Endodermal cell (in vitro differentiated cells): ENCODE measurements at regions not wholly inside any gene's neighbourhood (a gene's known extent, or its start where the extent isn't known, plus 50 kb on each side); places are given as distances from the start of the nearest gene placed in this dataset.

ENCODE experiments used
- DNase-seq: peaks from one replicate; pipeline ENCODE4 v3.0.0-alpha.2; 2017
- H3K27ac ChIP-seq: 2 replicates; pipeline ENCODE4 v1.5.1; 2013; ENCODE audit warnings: mild to moderate bottlenecking, low read depth, low read length, moderate library complexity
- H3K27me3 ChIP-seq: 2 replicates; pipeline ENCODE4 v1.6.1; 2013; ENCODE audit warnings: mild to moderate bottlenecking, low read length, moderate library complexity; ENCODE audit not compliant: insufficient read depth, control insufficient read depth, poor library complexity, severe bottlenecking
- H3K36me3 ChIP-seq: 2 replicates; pipeline ENCODE4 v1.7.0; 2013; ENCODE audit warnings: mild to moderate bottlenecking, low read length, moderate library complexity; ENCODE audit not compliant: control insufficient read depth, insufficient read depth
- H3K4me1 ChIP-seq: one replicate; pipeline ENCODE4 v1.7.0; 2013; ENCODE audit warnings: low read length; ENCODE audit not compliant: control insufficient read depth, insufficient read depth
- H3K4me3 ChIP-seq: 2 replicates; pipeline ENCODE4 v1.5.1; 2013; ENCODE audit warnings: mild to moderate bottlenecking, low read length, moderate library complexity
- H3K9ac ChIP-seq: 2 replicates; pipeline ENCODE4 v1.6.1; 2013; ENCODE audit warnings: mild to moderate bottlenecking, low read length, moderate library complexity; ENCODE audit not compliant: poor library complexity, severe bottlenecking; ENCODE audit errors: extremely low read depth
- H3K9me3 ChIP-seq: 2 replicates; pipeline ENCODE4 v1.6.1; 2013; ENCODE audit warnings: mild to moderate bottlenecking, low read length, moderate library complexity; ENCODE audit not compliant: control insufficient read depth
- H3K27ac Mint-ChIP-seq: 2 replicates; pipeline ENCODE4 v1.8.0; 2020; ENCODE audit warnings: mixed read lengths
- H3K27me3 Mint-ChIP-seq: 2 replicates; pipeline ENCODE4 v1.8.0; 2021; ENCODE audit warnings: mild to moderate bottlenecking, mixed read lengths; ENCODE audit not compliant: insufficient read depth
- H3K36me3 Mint-ChIP-seq: 2 replicates; pipeline ENCODE4 v1.8.0; 2020; ENCODE audit warnings: low read depth, mixed read lengths
- H3K4me1 Mint-ChIP-seq: 2 replicates; pipeline ENCODE4 v1.8.0; 2020; ENCODE audit warnings: mixed read lengths
- H3K4me3 Mint-ChIP-seq: 2 replicates; pipeline ENCODE4 v1.8.0; 2020; ENCODE audit warnings: mild to moderate bottlenecking, moderate library complexity, mixed read lengths
- H3K9me3 Mint-ChIP-seq: 2 replicates; pipeline ENCODE4 v1.8.0; 2020; ENCODE audit warnings: mild to moderate bottlenecking, mixed read lengths
- WGBS, 2 experiments: methylation state at CpG; one replicate each; pipeline versions ENCODE4 v1.1.5 to v1.1.7; 2013; ENCODE audit warnings: missing lambda C conversion rate in 2 of 2, mixed read lengths in 1 of 2; ENCODE audit not compliant: insufficient coverage in 1 of 2, insufficient read length in 1 of 2; 5-methylcytosine and 5-hydroxymethylcytosine counted together
- TF ChIP-seq, protein P1 (sequence below): fragments of 200-600 bp; sonication (generic); conservative IDR thresholded peaks from 2 replicates; pipeline ENCODE4 v1.5.0; 2021; ENCODE audit warnings: antibody characterized with exemption, mild to moderate bottlenecking

DNA sequence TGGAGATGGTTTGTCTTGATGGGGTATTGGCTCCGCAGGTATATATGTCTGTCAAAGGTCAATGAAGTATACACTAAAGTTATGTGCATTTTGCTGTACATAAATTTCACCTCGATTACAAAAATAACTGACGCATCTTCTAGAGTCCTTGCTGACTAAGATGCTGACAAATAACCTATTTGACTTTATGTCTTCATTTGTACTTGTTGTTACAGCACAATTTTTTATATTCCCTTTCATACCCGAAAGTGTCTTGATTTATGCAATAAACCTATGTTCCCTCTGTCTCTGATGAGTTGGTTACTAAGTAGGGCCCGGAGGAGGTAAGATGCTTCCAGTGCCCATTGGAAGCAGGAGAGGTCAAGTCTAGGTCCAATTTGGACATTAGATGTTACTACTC is 93.5 kb downstream of the COPS8 start:
- Mint-ChIP-seq H3K4me1 (no peaks in the 10 kb centered on the region), H3K4me3 (no peak overlapping the region), H3K9me3 (peaks cover 2% of the 10 kb centered on the region), H3K36me3 (no peaks in the 10 kb centered on the region), H3K27me3 (no peaks in the 10 kb centered on the region), H3K27ac (no peak overlapping the region)
- no peak overlapping the region for H3K27ac ChIP-seq
- TF ChIP-seq, protein P1, sequence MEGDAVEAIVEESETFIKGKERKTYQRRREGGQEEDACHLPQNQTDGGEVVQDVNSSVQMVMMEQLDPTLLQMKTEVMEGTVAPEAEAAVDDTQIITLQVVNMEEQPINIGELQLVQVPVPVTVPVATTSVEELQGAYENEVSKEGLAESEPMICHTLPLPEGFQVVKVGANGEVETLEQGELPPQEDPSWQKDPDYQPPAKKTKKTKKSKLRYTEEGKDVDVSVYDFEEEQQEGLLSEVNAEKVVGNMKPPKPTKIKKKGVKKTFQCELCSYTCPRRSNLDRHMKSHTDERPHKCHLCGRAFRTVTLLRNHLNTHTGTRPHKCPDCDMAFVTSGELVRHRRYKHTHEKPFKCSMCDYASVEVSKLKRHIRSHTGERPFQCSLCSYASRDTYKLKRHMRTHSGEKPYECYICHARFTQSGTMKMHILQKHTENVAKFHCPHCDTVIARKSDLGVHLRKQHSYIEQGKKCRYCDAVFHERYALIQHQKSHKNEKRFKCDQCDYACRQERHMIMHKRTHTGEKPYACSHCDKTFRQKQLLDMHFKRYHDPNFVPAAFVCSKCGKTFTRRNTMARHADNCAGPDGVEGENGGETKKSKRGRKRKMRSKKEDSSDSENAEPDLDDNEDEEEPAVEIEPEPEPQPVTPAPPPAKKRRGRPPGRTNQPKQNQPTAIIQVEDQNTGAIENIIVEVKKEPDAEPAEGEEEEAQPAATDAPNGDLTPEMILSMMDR = no peak
- WGBS, 2 experiments = 92 to 100% methylated on average over 1 to 5 of the region's 5 CpGs
- no peaks in the 10 kb centered on the region for H3K9me3 ChIP-seq
- no peak for DNase-seq
- no peak overlapping the region for H3K4me3 ChIP-seq
- no peaks in the 10 kb centered on the region for H3K36me3 ChIP-seq
- H3K9ac ChIP-seq = no peak overlapping the region
- H3K27me3 ChIP-seq = no peaks in the 10 kb centered on the region
- H3K4me1 ChIP-seq = no peaks in the 10 kb centered on the region

DNA sequence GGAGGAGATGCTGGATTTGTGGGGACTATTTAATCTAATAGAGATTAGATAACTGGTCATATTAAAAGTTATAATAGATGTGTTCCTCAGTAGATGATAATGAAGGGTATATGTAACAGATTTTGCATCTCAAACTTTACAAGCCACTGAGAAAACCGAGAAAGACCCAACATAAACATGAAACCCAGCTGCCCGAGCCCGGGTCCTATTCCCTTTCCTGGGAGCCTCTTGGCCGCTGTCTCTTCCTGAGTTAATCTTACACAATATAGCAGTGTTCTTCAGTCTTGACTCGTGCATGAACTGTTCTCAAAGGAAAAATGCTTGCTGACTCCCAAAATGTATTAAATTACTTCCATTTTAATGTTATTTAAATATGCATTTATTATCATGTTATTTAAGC is 94.5 kb downstream of the COPS8 start:
- TF ChIP-seq, protein P1 = no peak
- 93 to 96% methylated on average over 3 to 5 of the region's 5 CpGs for WGBS, 2 experiments
- Mint-ChIP-seq H3K36me3 (no peaks in the 10 kb centered on the region), H3K9me3 (no peaks in the 10 kb centered on the region), H3K27ac (no peak overlapping the region), H3K4me3 (no peak overlapping the region), H3K27me3 (no peaks in the 10 kb centered on the region), H3K4me1 (no peaks in the 10 kb centered on the region)
- no peak overlapping the region for H3K4me3 ChIP-seq
- H3K27me3 ChIP-seq = no peaks in the 10 kb centered on the region
- no peak overlapping the region for H3K9ac ChIP-seq
- no peak for DNase-seq
- no peaks in the 10 kb centered on the region for H3K36me3 ChIP-seq
- no peaks in the 10 kb centered on the region for H3K9me3 ChIP-seq
- H3K4me1 ChIP-seq = no peaks in the 10 kb centered on the region
- no peak overlapping the region for H3K27ac ChIP-seq

DNA sequence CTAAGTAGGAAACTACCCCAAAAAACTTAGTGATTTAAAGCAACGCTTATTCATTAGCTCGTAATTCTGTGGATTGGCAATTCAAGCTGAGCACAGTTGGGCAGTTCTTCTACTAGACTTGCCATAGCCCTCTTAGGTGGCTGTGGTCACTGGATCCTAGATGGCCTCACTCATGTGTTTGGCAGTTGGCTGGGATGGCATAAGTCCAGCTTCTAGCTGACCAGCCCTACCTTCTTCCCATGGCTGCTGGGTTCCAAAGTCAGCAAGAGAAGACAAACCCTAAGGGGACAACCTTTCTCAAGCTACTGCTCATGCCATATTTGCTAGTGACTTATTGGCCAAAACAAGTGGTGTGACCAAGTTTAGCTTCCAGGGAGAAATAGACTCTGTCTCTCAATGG is 95.3 kb downstream of the COPS8 start:
- H3K4me1 Mint-ChIP-seq = no peaks in the 10 kb centered on the region
- TF ChIP-seq, protein P1 = no peak
- H3K36me3 Mint-ChIP-seq = no peaks in the 10 kb centered on the region
- H3K27ac ChIP-seq = no peak overlapping the region
- H3K4me3 Mint-ChIP-seq = no peak overlapping the region
- no peaks in the 10 kb centered on the region for H3K36me3 ChIP-seq
- H3K27ac Mint-ChIP-seq = no peak overlapping the region
- no peaks in the 10 kb centered on the region for H3K9me3 Mint-ChIP-seq
- H3K4me1 ChIP-seq = no peaks in the 10 kb centered on the region
- H3K27me3 ChIP-seq = no peaks in the 10 kb centered on the region
- H3K9ac ChIP-seq = no peak overlapping the region
- no peaks in the 10 kb centered on the region for H3K27me3 Mint-ChIP-seq
- H3K4me3 ChIP-seq = no peak overlapping the region
- DNase-seq = no peak
- 94 to 100% methylated on average over 2 of the region's 2 CpGs for WGBS, 2 experiments
- no peaks in the 10 kb centered on the region for H3K9me3 ChIP-seq
